Glutamatergic neuron (in vitro differentiated cells): ENCODE measurements at regions not wholly inside any gene's neighbourhood (a gene's known extent, or its start where the extent isn't known, plus 50 kb on each side); places are given as distances from the start of the nearest gene placed in this dataset.

Experiments
- DNase-seq: peaks from one replicate; pipeline ENCODE4 v3.0.0; 2022
- H3K27ac Mint-ChIP-seq: one replicate; pipeline ENCODE4 v1.8.0; 2020; ENCODE audit warnings: mild to moderate bottlenecking, mixed read lengths, inconsistent platforms; ENCODE audit not compliant: unreplicated experiment
- H3K27me3 Mint-ChIP-seq: one replicate; pipeline ENCODE4 v1.8.0; 2020; ENCODE audit warnings: mild to moderate bottlenecking, moderate library complexity, mixed read lengths, inconsistent platforms; ENCODE audit not compliant: unreplicated experiment
- H3K36me3 Mint-ChIP-seq: one replicate; pipeline ENCODE4 v1.8.0; 2020; ENCODE audit warnings: mild to moderate bottlenecking, mixed read lengths, inconsistent platforms; ENCODE audit not compliant: unreplicated experiment
- H3K4me1 Mint-ChIP-seq: one replicate; pipeline ENCODE4 v1.8.0; 2020; ENCODE audit warnings: mild to moderate bottlenecking, low read depth, mixed read lengths, inconsistent platforms; ENCODE audit not compliant: unreplicated experiment
- H3K4me3 Mint-ChIP-seq: one replicate; pipeline ENCODE4 v1.8.0; 2020; ENCODE audit warnings: mild to moderate bottlenecking, mixed read lengths, inconsistent platforms; ENCODE audit not compliant: unreplicated experiment
- H3K9me3 Mint-ChIP-seq: one replicate; pipeline ENCODE4 v1.8.0; 2020; ENCODE audit warnings: mild to moderate bottlenecking, moderate library complexity, mixed read lengths, inconsistent platforms; ENCODE audit not compliant: unreplicated experiment
- TF ChIP-seq, protein P1 (sequence below): fragments of 200-600 bp; sonication (generic); IDR thresholded peaks from one replicate; pipeline ENCODE4 v1.5.0; 2021; ENCODE audit not compliant: partially characterized antibody, unreplicated experiment

DNA sequence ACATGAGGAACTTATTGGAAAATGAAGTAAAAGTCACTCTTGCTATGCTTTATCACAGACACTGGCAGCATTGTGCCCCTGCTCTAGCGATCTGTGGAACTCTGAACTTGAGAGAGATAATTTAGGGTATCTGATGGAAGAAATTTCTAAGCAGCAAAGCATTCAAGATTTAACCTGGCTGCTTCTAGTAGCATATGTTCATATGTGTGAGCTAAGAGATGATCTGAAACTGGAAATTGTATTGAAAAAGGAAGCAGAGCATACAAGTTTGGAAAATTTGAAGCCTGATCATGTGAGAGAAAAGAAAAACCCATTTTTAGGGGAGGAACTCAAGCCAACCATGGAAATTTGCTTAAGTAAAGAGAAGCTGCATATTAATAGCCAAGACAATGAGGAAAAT, 657.7 kb downstream of the TRAM1L1 start:
- Mint-ChIP-seq H3K27me3 (peaks cover 2% of the 10 kb centered on the region), H3K9me3 (peaks cover 4% of the 10 kb centered on the region), H3K27ac (no peak overlapping the region), H3K4me1 (no peaks in the 10 kb centered on the region), H3K36me3 (peaks cover 15% of the 10 kb centered on the region), H3K4me3 (no peak overlapping the region)
- no peak for DNase-seq
- TF ChIP-seq, protein P1, sequence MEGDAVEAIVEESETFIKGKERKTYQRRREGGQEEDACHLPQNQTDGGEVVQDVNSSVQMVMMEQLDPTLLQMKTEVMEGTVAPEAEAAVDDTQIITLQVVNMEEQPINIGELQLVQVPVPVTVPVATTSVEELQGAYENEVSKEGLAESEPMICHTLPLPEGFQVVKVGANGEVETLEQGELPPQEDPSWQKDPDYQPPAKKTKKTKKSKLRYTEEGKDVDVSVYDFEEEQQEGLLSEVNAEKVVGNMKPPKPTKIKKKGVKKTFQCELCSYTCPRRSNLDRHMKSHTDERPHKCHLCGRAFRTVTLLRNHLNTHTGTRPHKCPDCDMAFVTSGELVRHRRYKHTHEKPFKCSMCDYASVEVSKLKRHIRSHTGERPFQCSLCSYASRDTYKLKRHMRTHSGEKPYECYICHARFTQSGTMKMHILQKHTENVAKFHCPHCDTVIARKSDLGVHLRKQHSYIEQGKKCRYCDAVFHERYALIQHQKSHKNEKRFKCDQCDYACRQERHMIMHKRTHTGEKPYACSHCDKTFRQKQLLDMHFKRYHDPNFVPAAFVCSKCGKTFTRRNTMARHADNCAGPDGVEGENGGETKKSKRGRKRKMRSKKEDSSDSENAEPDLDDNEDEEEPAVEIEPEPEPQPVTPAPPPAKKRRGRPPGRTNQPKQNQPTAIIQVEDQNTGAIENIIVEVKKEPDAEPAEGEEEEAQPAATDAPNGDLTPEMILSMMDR = no peak

DNA sequence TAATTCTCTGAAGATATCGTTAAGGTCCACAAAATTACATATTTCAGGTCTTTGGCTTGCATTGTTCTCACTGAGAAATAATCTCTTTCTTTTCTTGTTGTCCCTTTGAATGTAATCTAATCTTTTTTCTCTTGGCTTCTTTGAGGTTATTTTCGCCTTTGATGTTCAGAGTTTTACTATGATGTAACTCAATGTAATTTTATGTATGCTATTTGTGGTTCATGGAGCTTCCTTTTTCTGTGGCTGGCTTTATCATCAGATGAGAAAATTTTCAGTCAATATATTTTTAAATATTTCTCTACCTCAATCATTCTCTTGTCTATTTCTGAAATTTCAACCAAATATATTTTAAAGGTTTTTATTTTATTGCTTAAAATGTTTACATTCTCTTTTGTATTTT, 672.2 kb downstream of the TRAM1L1 start:
- peaks cover 3% of the 10 kb centered on the region for H3K9me3 Mint-ChIP-seq
- no peaks in the 10 kb centered on the region for H3K4me1 Mint-ChIP-seq
- H3K27ac Mint-ChIP-seq = no peak overlapping the region
- no peaks in the 10 kb centered on the region for H3K36me3 Mint-ChIP-seq
- H3K4me3 Mint-ChIP-seq = no peak overlapping the region
- TF ChIP-seq, protein P1 = no peak
- DNase-seq = no peak
- H3K27me3 Mint-ChIP-seq = no peaks in the 10 kb centered on the region

DNA sequence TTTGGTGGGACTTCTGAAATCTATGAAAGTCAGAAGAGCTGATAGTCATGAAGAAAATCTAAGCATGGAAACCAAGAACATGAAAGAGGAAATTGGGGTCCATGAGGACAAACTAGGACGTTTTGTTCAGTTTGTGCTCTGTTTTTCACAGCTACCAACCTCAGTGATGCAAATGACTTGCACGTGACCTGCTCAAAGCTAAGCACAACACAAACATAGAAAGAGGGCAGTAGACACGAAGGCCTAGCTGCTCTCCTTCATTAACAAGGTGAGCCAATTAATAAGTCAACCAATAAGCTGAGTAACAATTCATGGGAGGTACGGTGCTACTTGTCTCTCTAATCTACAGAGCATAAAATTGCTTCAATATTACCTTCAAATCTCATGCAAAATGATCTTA, 684.1 kb downstream of the TRAM1L1 start:
- TF ChIP-seq, protein P1 = no peak
- Mint-ChIP-seq H3K36me3 (no peaks in the 10 kb centered on the region), H3K4me1 (no peaks in the 10 kb centered on the region), H3K27me3 (no peaks in the 10 kb centered on the region), H3K4me3 (no peak overlapping the region), H3K9me3 (no peaks in the 10 kb centered on the region), H3K27ac (no peak overlapping the region)
- no peak for DNase-seq

DNA sequence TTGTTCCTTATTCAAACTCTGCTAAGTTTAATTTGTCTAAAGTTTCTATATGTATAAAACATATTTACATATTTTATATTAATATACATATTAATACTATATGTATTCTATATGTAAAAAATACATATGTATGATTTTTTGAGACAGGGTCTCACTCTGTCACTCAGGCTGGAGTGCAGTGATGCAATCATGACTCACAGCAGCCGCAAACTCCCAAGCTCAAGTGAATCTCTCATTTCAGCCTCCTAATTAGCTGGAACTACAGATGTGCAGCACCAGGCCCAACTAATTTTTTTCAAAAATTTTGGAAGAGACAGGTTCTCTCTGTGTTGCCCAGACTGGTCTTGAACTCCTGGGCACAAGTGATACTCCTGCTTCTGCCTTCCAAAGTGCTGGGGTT, 684.9 kb downstream of the TRAM1L1 start:
- H3K36me3 Mint-ChIP-seq = no peaks in the 10 kb centered on the region
- no peaks in the 10 kb centered on the region for H3K27me3 Mint-ChIP-seq
- TF ChIP-seq, protein P1 = no peak
- H3K4me3 Mint-ChIP-seq = no peak overlapping the region
- no peaks in the 10 kb centered on the region for H3K9me3 Mint-ChIP-seq
- H3K27ac Mint-ChIP-seq = no peak overlapping the region
- DNase-seq = no peak
- no peaks in the 10 kb centered on the region for H3K4me1 Mint-ChIP-seq

DNA sequence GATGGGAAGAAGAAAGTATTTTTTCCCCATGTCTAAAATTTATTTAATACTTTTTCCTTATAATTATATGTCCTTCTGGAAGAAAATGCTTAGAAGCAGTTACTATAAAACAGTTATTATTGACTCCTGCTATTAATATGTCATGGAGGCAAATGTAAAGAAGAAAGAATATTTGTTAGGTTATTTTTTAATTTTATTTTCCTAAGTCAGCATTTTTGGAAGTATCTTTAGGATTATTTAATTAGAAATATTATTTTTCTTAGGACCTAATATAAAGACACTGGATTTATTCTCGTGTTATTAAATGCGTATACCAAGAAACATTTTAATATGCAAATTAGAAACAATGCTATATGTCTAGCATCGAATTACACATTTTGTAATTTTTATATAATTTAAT, 687.7 kb downstream of the TRAM1L1 start:
- H3K36me3 Mint-ChIP-seq = no peaks in the 10 kb centered on the region
- H3K27me3 Mint-ChIP-seq = no peaks in the 10 kb centered on the region
- no peak overlapping the region for H3K4me3 Mint-ChIP-seq
- H3K9me3 Mint-ChIP-seq = no peaks in the 10 kb centered on the region
- no peak for DNase-seq
- no peak overlapping the region for H3K27ac Mint-ChIP-seq
- H3K4me1 Mint-ChIP-seq = no peaks in the 10 kb centered on the region
- TF ChIP-seq, protein P1 = no peak
